ENCODE measurements at regions not wholly inside any gene's neighbourhood (a gene's known extent, or its start where the extent isn't known, plus 50 kb on each side); places are given as distances from the start of the nearest gene placed in this dataset.

GRCh38 chr3:107325446-107325845 is 51.8 kb upstream of the CCDC54 start:
- in situ Hi-C loops (cut with MboI; ENCODE audit: low sequenced_read_pairs): no loop called here

Measured in HL-60/S4 (cell line).